ENCODE measurements at regions not wholly inside any gene's neighbourhood (a gene's known extent, or its start where the extent isn't known, plus 50 kb on each side); places are given as distances from the start of the nearest gene placed in this dataset.

DNA sequence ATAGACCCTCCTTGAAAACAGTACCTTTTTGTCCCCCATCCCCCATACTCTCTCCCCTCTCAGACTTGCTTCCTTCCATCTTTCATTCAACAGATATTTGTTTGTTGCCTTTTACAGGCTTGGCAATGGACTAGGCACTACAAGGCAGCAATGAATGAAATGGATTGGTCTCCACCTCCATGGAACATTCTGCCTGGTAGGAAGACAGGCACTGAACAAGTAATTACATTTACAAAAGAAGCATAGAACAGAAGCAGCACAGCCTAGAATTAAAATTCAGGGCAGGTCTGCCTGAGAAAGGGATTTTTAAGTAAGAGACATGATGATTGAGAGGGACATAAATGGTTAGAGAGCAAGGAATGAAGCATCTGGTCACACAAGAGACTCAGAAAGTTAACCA is 346.1 kb downstream of the GRXCR1 start:
- Histone ChIP-seq H3K9me3 (no peaks in the 10 kb centered on the region), H3K4me1 (ENCODE audit: insufficient read depth) (no peaks in the 10 kb centered on the region), H3K27ac (no peak overlapping the region), H3K4me3 (no peak overlapping the region), H3K27me3 (no peaks in the 10 kb centered on the region), H3K36me3 (no peaks in the 10 kb centered on the region)
- intact Hi-C loops (cut with DNase I): no loop called here
- TF ChIP-seq EP300 (IDR thresholded peaks at IDR 0.05): no peak
- TF ChIP-seq, protein P1, sequence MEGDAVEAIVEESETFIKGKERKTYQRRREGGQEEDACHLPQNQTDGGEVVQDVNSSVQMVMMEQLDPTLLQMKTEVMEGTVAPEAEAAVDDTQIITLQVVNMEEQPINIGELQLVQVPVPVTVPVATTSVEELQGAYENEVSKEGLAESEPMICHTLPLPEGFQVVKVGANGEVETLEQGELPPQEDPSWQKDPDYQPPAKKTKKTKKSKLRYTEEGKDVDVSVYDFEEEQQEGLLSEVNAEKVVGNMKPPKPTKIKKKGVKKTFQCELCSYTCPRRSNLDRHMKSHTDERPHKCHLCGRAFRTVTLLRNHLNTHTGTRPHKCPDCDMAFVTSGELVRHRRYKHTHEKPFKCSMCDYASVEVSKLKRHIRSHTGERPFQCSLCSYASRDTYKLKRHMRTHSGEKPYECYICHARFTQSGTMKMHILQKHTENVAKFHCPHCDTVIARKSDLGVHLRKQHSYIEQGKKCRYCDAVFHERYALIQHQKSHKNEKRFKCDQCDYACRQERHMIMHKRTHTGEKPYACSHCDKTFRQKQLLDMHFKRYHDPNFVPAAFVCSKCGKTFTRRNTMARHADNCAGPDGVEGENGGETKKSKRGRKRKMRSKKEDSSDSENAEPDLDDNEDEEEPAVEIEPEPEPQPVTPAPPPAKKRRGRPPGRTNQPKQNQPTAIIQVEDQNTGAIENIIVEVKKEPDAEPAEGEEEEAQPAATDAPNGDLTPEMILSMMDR (IDR thresholded peaks at IDR 0.05): no peak
- no peak for TF ChIP-seq POLR2A (IDR thresholded peaks at IDR 0.05)
- DNase-seq: no peak

DNA sequence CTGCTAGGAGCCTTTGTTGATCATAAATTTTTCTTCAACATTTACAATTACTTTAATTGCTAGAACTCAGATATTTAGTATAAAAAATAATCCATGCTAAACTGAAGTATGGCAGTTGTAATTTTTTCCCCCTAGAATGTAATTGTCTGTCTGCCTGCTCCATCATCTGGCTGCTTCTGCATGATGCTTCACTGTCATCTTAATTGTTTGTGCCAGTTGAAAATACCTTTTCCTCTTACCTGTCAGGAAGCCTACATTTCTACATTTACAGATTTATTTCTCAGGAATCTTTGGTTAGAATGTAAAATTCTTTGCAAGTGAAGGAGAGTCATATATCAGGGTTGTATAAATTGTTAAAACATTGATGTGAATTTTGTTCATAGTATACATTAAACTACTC is 348.6 kb downstream of the GRXCR1 start:
- Histone ChIP-seq H3K9me3 (no peaks in the 10 kb centered on the region), H3K27ac (no peak overlapping the region), H3K4me3 (no peak overlapping the region), H3K27me3 (no peaks in the 10 kb centered on the region), H3K4me1 (ENCODE audit: insufficient read depth) (no peaks in the 10 kb centered on the region), H3K36me3 (no peaks in the 10 kb centered on the region)
- intact Hi-C loops (cut with DNase I): no loop called here
- no peak for TF ChIP-seq POLR2A (IDR thresholded peaks at IDR 0.05)
- TF ChIP-seq EP300 (IDR thresholded peaks at IDR 0.05): no peak
- TF ChIP-seq, protein P1 (IDR thresholded peaks at IDR 0.05): no peak
- DNase-seq: no peak

DNA sequence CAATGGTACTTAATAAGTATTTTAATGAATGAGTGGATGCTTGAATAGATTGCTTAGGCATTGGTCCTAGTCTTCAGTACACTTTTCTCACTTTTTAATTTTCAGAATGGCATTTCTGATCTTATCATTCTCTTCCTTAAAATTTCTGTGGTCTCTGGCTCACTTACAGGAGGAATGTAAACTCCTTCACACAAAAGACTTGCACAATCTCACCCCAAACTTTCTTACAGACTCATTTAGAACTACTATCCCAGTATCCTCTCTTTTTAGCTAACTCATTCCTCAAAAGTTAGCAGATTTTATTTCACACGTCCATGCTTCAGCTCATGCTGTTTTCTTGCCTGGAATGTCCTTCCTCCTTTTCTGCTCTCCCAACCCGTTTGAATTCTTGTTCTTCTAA is 350.1 kb downstream of the GRXCR1 start:
- no peaks in the 10 kb centered on the region for H3K36me3 ChIP-seq
- no peaks in the 10 kb centered on the region for H3K4me1 ChIP-seq (ENCODE audit: insufficient read depth)
- H3K27me3 ChIP-seq: no peaks in the 10 kb centered on the region
- no peak overlapping the region for H3K4me3 ChIP-seq
- TF ChIP-seq POLR2A (IDR thresholded peaks at IDR 0.05): no peak
- TF ChIP-seq, protein P1 (IDR thresholded peaks at IDR 0.05): no peak
- TF ChIP-seq EP300 (IDR thresholded peaks at IDR 0.05): no peak
- H3K9me3 ChIP-seq: no peaks in the 10 kb centered on the region
- H3K27ac ChIP-seq: no peak overlapping the region
- DNase-seq: no peak
- WGBS, 3 donors: 20 to 35% (median 26%) methylated on average over 2 of the region's 2 CpGs
- intact Hi-C loops (cut with DNase I): no loop called here

DNA sequence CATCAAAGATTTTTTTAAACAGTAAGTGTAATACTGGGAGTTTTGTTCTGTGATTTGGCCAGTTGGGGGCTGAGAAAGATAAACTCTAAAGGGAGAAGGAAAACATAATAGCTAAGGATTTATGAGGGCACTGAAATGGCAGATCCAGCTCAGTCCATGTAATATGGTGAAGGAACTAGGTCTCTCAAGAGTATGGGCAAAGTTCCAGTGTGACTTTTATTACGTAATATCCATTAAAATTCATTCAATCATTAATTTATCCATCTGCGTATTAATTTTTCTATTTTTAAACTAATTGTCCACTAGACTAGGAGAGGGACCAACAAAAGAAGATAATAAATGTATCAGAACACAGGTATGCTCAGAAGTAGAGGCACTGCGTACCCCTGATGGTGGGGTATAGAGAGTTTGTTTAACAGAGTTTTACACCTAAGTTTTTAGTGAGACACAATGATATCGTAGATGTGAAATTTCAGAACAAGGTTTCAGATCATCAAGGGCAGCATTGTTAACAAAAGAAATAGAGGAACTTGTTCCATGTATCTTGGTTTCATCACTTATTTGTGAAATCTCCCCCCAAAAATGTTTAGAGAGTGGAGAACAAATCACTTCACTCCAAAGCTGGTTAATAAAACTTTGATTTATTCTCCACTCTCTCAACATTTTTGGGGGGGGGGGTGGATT is 351.1 kb downstream of the GRXCR1 start:
- H3K27me3 ChIP-seq: no peaks in the 10 kb centered on the region
- no peak overlapping the region for H3K27ac ChIP-seq
- no peaks in the 10 kb centered on the region for H3K9me3 ChIP-seq
- 87 to 91% (median 89%) methylated on average over 4 of the region's 4 CpGs for WGBS, 3 donors
- no peaks in the 10 kb centered on the region for H3K36me3 ChIP-seq
- no peak for DNase-seq
- TF ChIP-seq, protein P1 (IDR thresholded peaks at IDR 0.05): no peak
- TF ChIP-seq EP300 (IDR thresholded peaks at IDR 0.05) (no peak), POLR2A (IDR thresholded peaks at IDR 0.05) (no peak)
- intact Hi-C loops (cut with DNase I): no loop called here
- H3K4me1 ChIP-seq (ENCODE audit: insufficient read depth): no peaks in the 10 kb centered on the region
- no peak overlapping the region for H3K4me3 ChIP-seq
